Astrocyte (in vitro differentiated cells and primary cell): ENCODE measurements at regions not wholly inside any gene's neighbourhood (a gene's known extent, or its start where the extent isn't known, plus 50 kb on each side); places are given as distances from the start of the nearest gene placed in this dataset.

Experiments
- EZH2 ChIP-seq: IDR thresholded peaks from 2 replicates; pipeline ENCODE4 v1.6.1; 2012; ENCODE audit warnings: mild to moderate bottlenecking, low read length, inconsistent platforms; ENCODE audit not compliant: insufficient read depth
- TF ChIP-seq, protein P1 (sequence below): IDR thresholded peaks from 2 replicates; pipeline ENCODE4 v1.5.1; 2011; ENCODE audit warnings: low read depth, mild to moderate bottlenecking, inconsistent platforms, low read length, moderate library complexity; ENCODE audit not compliant: insufficient read depth

DNA sequence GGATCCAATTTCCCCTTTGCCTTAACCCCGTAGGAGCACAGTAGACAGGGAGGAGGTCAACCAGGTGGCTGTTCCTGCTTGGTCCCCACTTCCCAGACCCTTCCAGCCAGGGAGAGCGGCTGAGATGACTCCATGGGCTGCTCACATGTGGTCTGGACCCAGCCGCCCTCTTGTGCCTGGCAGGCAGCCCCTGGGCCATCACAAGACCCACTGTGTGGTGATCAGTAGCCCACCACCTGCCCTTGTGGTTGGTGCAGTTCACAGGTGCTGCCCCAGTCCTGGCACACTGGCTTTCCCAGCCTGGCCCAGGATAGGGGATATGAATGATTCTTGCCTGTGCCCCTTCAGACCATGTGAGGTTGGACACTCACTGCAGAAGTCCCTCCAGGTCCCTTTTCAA lies 1556.7 kb downstream of the FOXD4L5 start:
- TF ChIP-seq, protein P1, sequence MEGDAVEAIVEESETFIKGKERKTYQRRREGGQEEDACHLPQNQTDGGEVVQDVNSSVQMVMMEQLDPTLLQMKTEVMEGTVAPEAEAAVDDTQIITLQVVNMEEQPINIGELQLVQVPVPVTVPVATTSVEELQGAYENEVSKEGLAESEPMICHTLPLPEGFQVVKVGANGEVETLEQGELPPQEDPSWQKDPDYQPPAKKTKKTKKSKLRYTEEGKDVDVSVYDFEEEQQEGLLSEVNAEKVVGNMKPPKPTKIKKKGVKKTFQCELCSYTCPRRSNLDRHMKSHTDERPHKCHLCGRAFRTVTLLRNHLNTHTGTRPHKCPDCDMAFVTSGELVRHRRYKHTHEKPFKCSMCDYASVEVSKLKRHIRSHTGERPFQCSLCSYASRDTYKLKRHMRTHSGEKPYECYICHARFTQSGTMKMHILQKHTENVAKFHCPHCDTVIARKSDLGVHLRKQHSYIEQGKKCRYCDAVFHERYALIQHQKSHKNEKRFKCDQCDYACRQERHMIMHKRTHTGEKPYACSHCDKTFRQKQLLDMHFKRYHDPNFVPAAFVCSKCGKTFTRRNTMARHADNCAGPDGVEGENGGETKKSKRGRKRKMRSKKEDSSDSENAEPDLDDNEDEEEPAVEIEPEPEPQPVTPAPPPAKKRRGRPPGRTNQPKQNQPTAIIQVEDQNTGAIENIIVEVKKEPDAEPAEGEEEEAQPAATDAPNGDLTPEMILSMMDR = no peak
- TF ChIP-seq EZH2 = no peak
